ENCODE measurements at regions not wholly inside any gene's neighbourhood (a gene's known extent, or its start where the extent isn't known, plus 50 kb on each side); places are given as distances from the start of the nearest gene placed in this dataset.

- TF ChIP-seq, protein P1, sequence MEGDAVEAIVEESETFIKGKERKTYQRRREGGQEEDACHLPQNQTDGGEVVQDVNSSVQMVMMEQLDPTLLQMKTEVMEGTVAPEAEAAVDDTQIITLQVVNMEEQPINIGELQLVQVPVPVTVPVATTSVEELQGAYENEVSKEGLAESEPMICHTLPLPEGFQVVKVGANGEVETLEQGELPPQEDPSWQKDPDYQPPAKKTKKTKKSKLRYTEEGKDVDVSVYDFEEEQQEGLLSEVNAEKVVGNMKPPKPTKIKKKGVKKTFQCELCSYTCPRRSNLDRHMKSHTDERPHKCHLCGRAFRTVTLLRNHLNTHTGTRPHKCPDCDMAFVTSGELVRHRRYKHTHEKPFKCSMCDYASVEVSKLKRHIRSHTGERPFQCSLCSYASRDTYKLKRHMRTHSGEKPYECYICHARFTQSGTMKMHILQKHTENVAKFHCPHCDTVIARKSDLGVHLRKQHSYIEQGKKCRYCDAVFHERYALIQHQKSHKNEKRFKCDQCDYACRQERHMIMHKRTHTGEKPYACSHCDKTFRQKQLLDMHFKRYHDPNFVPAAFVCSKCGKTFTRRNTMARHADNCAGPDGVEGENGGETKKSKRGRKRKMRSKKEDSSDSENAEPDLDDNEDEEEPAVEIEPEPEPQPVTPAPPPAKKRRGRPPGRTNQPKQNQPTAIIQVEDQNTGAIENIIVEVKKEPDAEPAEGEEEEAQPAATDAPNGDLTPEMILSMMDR (IDR thresholded peaks at IDR 0.05) = no peak
- no peak for TF ChIP-seq POLR2A (IDR thresholded peaks at IDR 0.05)
These were observed 159.1 kb upstream of the RAB4A start for GRCh38 chr1:229111703-229112319.
